ENCODE measurements at regions not wholly inside any gene's neighbourhood (a gene's known extent, or its start where the extent isn't known, plus 50 kb on each side); places are given as distances from the start of the nearest gene placed in this dataset.

GRCh38 chr4:20101831-20102230, 149.9 kb upstream of the SLIT2 start:
- Histone ChIP-seq H3K27me3 (ENCODE audit: insufficient read depth, poor library complexity, severe bottlenecking) (no peaks in the 10 kb centered on the region), H3K27ac (replicated peaks) (no peak overlapping the region), H3K4me3 (replicated peaks; ENCODE audit: insufficient read depth, low read length) (no peak overlapping the region)
- TF ChIP-seq GABPA (IDR thresholded peaks at IDR 0.05; ENCODE audit: low read depth) (no peak), SPI1 (IDR thresholded peaks at IDR 0.05; ENCODE audit: borderline replicate concordance, low read depth) (no peak), POLR2AphosphoS5 (IDR thresholded peaks at IDR 0.05; ENCODE audit: low read depth) (no peak), REST (IDR thresholded peaks at IDR 0.05; ENCODE audit: insufficient replicate concordance, low read depth) (no peak), CTCF (IDR thresholded peaks at IDR 0.05; ENCODE audit: insufficient read depth, low read length) (no peak)
- DNase-seq (ENCODE audit: low read depth in 1 of 2, low spot score in 1 of 2), result no peak

- Histone ChIP-seq H3K27ac (replicated peaks) (no peak overlapping the region), H3K4me3 (replicated peaks; ENCODE audit: insufficient read depth, low read length) (no peak overlapping the region), H3K27me3 (ENCODE audit: insufficient read depth, poor library complexity, severe bottlenecking) (no peaks in the 10 kb centered on the region)
- no peak for DNase-seq (ENCODE audit: low read depth in 1 of 2, low spot score in 1 of 2)
- no peak for TF ChIP-seq CTCF (IDR thresholded peaks at IDR 0.05; ENCODE audit: insufficient read depth, low read length)
- TF ChIP-seq POLR2AphosphoS5 (IDR thresholded peaks at IDR 0.05; ENCODE audit: low read depth), result no peak
- TF ChIP-seq REST (IDR thresholded peaks at IDR 0.05; ENCODE audit: insufficient replicate concordance, low read depth), result no peak
Measured at GRCh38 chr4:20096911-20097310, 154.8 kb upstream of the SLIT2 start.

- Histone ChIP-seq H3K27me3 (ENCODE audit: insufficient read depth, poor library complexity, severe bottlenecking) (no peaks in the 10 kb centered on the region), H3K27ac (replicated peaks) (no peak overlapping the region), H3K4me3 (replicated peaks; ENCODE audit: insufficient read depth, low read length) (no peak overlapping the region)
- no peak for DNase-seq (ENCODE audit: low read depth in 1 of 2, low spot score in 1 of 2)
- TF ChIP-seq GABPA (IDR thresholded peaks at IDR 0.05; ENCODE audit: low read depth) (no peak), REST (IDR thresholded peaks at IDR 0.05; ENCODE audit: insufficient replicate concordance, low read depth) (no peak), POLR2AphosphoS5 (IDR thresholded peaks at IDR 0.05; ENCODE audit: low read depth) (no peak), CTCF (IDR thresholded peaks at IDR 0.05; ENCODE audit: insufficient read depth, low read length) (no peak), SPI1 (IDR thresholded peaks at IDR 0.05; ENCODE audit: borderline replicate concordance, low read depth) (no peak)
Measured at GRCh38 chr4:20095805-20096541, 155.7 kb upstream of the SLIT2 start.

All from HL-60 (cell line).